Fibroblast of gingiva (primary cell): ENCODE measurements at regions not wholly inside any gene's neighbourhood (a gene's known extent, or its start where the extent isn't known, plus 50 kb on each side); places are given as distances from the start of the nearest gene placed in this dataset.
A peak's percentile ranks its signal among the peaks of the same experiment; 100 is the strongest.
"Not testable (repeated sequence)": the region's sequence is repeated elsewhere in the genome, so short reads cannot be mapped to it uniquely, and the experiment has no call there.

Experiments
- DNase-seq: peaks from one replicate; pipeline ENCODE4 v3.0.0-alpha.2; 2011; ENCODE audit warnings: low read depth

DNA sequence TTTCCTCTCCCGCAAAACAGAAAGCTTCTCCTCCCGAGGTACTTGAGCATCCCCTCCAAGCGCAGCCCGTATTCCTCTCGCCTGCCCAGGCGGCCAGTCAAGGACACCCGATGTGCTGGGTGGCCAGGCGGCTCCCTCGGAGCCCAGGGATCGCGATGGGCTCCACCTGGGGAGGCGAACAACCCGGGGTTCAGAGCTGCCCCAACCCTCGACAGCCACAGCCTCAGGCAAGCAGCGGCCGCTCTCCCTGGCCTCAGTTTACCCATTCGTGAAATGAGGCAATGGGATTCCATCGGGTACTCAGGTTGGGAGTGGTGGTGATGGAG lies 147.4 kb downstream of the CYP26A1 start:
- DNase-seq: no peak

DNA sequence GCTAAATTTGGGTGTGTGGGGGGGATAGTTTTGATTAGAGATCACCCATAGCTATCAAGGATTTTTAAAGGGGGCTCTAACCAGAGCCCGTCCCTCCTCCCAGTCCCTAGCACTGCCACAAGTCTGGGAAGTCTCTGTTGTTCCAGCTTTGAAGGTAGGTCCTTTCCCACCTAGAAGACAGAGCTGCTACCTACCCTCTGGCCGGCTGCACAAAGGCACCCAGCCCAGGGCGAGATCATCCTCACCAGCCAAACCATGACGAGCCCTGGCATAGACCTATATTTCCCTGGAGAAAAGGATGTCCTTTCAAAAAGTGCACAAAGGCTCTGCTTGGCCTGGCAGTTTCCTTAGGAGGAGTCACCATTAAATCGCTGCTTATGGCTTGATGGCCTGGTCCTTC lies 147.8 kb downstream of the CYP26A1 start:
- no peak for DNase-seq

DNA sequence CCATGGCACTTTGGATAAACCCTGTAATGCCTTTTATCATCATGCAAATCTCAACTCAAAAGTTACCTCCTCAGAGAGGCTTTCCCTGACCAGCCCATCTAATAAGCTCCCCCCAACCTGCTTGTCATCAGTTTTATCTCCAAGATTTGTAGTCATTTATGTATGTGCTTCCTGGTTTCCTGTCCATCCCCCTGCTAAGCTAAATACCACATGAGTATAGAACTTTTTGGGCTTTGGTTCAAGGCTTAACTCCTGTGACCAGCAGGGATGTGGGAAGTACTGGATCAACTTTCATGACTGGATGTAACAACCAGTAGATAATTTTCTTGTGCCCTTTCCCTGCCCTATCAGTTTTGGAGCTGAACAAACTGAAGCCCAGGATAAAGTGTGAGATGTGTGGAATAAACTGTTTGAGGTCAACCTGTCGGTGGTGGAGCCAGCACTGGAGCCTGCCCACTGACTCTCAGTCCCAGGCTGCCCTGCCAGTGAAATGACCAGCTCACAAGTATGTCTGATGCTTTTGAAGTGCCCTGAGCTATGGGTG lies 148.6 kb downstream of the CYP26A1 start:
- DNase-seq: no peak

DNA sequence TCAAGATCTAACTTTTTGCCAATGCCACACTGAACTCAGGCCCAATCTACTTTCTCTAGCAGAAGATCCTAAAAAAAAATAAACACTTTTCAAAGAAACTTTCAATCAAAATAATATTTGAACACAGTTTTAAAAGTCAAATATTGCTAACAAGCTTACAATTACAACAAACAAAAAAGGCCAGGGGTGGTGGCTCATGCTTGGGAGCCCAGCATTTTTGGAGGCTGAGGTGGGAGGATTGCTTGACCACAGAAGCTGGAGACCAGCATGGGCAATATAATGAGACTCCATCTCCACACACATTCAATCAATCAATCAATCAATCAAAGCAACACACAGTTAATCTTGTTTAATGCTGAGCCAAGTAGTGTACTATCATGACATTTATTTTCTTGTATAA lies 149.2 kb downstream of the CYP26A1 start:
- no peak for DNase-seq

DNA sequence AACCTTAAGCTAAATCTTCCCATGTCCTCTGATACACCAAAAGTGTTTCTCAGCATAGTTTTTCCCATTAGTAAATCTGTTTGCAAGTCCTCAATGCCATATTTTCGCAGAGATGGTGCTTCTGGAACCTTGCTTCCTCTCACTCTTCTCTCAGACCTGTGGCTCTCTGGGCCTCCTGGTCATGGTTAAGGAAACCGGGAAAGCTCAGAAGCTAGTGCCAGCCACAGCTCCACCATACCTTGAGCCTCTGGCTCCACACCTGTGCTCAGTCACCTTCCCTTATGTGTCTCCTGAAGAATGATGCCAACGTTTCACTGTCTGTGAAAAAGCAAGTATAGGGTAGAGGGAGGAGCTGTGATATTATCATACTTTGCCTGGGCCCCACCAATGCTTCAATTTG lies 149.6 kb downstream of the CYP26A1 start:
- no peak for DNase-seq

DNA sequence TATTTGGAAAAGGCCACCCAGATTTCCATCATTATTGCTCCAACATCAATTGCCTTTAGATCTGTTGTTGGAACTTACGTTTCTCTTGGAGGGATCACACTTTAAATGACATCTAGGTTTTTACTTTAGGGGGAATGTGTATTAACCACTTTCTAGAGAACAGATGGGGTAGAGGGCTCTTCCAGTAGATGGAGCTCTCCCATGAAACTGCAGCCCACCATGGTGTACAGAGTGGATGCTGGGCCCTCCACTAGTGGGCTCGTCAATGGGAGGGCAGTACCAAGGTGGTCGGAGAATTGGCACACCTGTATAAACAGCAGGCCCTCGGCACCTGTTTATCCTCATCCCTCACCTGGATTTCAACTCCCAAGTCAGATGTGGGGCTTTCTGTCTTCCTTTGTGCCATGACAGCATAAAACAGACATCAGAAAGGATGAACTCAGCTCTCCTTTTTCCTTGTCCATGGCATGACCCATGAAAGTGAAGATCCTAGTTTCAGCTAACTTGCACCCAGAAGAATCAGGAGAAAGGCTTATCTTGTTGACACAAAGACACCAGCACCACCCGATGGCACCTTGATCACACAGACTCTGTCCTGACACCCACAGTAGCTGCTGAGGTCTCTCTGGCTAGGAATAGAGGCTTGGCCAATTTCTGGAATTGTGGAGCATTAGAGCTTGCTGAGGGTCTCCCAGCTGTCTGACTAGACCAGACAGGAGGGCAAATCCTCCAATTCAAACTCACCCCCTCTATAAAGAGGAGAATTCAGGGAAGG lies 150.5 kb downstream of the CYP26A1 start:
- no peak for DNase-seq

DNA sequence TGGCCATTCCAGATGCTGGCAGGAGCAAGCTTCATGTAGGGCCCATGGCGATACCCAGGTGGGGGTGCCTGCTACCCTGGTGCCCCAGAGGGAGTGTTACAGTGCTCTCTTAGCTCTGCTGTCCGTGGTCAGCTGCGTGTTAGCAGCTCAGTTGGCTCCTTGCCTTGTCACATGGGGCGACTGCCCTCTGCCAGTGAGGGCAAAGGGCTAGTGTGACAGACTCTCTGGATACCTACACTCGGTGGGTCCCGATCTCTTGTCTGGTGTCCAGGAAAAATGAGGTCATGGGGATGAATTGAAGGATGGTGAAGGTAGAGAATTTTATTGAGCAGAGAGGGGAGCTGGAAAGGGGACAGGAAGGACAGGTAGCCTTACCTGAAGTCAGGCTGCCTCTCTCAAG lies 152.2 kb downstream of the CYP26A1 start:
- no peak for DNase-seq

DNA sequence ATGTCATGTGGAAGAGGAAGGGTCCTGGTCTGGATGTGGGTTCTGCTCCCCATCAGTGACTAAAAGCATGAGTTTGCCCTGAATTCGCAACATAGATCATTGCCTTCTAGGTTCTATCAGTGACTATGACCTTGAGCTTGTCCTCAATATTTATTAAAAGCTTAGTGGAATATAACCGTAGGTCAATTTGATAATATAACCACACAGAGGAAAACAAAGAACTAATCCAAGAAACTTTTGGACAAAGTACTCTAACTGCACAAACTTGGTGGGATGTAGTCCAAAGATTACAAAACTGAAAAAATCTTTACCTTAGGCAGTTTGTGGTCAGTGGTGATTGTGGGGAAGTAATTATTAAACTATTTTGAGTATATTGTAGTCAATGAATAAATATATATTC lies 152.9 kb downstream of the CYP26A1 start:
- DNase-seq: no peak

DNA sequence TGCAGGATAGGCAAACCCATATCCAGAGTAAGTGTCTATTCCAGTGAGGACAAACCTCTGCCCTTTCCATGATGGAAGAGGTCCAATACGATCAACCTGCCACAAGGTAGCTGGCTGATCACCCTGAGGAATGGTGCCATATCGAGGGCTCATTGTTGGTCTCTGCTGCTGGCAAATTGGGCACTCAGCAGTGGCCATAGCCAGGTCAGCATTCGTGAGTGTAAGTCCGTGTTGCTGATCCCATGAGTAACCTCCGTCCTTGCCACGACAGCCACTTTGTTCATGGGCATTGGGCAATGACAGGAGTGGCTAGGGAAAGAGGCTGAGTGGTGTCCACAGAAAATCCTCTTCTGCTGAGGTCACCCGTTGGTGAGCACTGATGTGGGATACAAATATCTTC lies 156.9 kb downstream of the CYP26A1 start:
- not testable (repeated sequence) for DNase-seq

DNA sequence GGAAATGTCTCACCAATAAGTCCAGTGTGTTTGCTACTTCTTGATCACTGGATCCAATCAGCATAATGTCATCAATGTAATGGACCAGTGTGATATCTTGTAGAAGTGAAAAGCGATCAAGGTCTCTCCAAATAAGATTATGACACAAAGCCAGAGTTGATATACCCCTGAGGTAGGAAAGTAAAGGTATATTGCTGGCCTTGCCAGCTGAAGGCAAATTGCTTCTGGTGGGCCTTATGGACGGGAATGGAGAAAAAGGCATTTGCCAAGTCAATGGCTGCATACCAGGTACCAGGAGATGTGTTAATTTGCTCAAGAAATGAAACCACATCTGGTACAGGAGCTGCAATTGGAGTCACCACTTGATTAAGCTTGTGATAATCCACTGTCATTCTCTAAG lies 158.5 kb downstream of the CYP26A1 start:
- not testable (repeated sequence) for DNase-seq

DNA sequence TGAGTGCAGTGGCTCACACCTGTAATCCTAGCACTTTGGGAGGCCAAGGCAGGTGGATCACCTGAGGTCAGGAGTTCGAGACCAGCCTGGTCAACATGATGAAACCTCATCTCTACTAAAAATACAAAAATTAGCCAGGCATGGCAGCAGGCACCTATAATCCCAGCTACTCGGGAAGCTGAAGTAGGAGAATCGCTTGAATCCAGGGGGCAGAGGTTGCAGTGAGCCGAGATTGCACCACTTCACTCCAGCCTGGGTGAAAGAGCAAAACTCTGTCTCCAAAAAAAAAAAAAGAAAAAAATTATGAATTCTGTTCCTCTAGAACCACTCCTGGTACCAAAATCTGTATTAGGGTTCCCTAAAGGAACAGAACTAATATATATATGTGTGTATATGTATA lies 161.2 kb downstream of the CYP26A1 start:
- not testable (repeated sequence) for DNase-seq

DNA sequence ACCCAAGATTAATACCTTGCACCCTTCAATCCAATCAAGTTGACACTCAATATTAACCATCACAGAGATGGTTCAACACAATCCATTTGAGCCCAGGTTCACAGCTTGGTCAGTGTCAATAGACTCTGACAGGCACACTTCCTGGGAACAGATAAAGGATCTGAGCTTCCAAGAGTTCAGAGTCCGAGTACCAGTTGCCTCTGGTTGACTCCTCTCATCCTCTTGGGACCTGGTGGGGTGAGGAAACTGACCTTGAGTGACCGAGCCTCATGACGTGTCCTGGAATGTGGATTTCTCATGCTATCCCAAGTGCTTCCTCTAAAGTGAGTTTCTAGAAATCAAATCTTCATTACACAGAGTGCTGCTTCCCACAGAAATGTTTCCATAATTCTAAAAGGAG lies 162.0 kb downstream of the CYP26A1 start:
- peak; percentile 67 for DNase-seq

DNA sequence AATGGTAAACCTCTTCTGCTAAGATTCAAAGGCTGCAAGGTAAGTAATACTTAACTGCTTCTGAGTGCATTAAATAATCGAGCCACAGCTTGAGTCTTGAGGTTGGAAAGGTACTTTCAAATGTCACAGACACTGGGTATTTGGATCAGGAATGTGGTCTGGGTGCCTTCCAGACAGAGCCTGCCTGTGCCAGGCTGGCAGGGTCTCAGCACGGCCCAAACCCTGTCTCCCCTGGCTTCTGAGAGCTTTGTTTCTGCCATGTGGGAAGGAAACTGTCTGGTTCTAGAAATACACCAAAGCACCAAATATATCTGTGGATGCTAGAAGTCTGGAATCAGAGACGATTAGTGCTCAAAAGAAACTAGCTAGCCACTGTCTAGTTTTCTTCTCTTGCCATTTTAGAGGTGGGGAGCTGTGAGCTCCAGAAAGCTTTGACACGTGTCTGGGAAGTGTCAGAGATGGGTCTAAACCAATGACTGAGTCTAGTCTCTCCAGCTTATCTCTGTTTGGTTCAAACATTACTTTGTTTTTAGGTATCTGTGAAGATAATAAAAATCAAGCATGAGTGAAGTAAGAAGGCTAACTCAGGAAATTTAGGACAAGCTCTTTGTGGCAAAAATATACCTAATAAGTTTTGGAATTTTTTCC lies 162.8 kb downstream of the CYP26A1 start:
- DNase-seq: no peak

DNA sequence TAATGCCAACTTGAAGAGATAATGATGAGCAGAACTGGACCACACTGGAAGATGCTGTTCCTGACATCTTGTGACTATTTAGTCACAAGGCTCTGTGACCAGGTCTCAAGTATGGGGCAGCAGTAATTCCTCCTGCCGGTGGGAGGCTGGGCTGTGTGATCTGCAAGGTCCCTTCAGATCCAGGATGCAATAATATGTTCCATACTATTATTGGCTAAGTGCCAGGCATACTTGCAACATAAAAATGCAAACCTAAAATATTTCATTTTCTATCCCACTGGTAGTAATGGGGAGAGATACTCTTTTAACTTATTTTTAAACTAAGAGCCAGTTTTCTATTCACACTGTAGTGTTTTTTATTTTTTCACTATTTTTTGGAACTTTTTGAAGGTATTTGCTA lies 171.5 kb downstream of the CYP26A1 start:
- no peak for DNase-seq

DNA sequence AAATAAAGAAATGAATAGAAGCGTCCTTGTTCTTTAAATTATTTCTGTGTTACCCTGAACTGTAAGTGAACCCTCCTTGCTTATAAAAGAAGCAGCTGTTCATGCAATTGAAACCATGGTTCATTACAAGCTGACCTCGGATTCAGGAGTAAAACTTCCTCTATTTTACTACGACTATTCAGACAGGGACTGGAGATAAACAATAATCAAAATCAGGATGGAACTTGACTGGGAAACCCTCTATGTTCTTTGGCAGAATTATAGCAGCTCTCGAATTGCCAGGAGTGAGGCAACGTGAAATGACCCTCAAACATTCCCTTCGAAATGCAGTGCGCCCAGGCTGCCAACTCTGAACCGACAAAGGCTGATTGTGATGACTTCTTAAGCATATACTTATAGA lies 172.1 kb downstream of the CYP26A1 start:
- no peak for DNase-seq

DNA sequence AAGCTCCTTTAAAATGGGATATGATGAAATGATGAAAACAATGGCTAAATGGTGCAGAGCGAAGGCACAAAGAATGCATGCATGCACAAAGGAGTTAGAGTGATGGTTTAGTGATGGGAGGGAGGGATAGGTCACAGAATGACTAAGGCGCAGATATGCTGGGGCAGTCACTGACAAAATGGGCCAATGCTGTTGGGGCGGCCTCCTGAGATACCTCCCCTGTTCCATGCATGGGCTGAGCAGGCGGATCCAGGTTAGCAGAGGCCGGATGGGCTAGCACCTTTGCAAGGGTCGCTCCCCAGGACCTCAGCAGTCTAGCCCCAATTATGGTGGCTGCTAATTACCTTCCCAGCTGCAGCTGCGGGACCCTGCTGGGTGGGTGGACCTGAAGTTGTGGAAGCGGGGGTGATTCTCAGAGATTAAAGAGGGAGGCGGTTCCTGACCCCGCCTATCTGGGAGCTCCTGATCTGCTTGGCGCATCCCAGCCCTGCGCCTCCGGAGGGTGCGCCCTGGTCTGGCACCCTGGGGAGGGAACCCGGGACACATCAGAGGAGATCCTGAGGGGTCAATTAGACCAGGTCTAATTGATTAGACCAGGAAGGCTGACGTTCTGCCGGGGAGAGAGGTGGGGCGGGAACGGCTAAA lies 175.0 kb downstream of the CYP26A1 start:
- no peak for DNase-seq

DNA sequence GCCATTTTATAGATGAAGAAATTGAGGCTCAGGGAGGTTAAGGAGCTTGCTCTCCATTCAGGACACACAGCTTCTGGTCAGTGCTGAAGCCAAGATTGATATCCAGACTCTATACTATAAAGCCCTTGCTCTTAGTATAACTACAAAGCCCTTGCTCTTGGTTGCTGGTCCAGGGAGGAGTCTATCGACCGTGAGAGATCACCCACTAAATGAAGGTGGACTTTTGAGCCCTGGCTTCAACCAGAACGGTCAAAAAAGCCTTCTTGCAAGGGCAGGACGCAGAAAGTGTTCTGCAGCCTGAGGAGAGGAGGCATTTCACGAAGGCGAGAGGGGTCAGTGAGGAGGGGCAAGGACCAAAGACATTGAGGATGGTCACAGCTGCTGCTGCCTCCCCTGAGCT lies 176.3 kb downstream of the CYP26A1 start:
- DNase-seq: no peak

DNA sequence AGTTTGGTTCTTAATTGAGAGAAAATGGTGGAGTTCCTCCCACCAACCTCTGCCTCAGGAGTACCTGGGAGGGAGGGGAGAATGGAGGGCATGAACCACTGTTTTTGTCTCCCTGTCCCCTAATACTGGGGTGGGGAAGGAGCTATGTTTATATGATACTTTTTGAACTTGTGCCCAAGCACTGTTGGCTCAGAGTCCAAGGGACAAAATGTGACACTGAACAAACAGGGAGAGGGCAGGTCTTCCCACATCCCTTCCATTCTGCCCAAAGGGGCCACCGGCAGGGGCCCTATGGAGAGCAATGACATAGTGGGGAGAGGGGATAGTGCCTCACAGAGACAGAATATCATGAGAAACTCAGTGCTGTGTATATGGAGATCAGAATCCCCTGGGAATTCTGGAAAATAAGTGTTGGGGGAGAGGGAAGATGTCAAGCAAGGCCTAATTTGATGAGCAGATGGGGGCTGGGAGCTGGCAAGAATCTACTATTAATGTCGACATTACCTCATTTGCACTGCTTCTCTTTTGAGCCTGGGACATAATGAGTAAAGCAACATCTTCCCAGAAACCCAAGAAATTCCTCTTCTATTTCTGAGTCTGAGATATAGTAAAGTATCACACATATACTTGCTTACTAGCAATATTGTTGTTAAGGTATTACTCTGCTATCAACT lies 180.6 kb downstream of the CYP26A1 start:
- DNase-seq: no peak

DNA sequence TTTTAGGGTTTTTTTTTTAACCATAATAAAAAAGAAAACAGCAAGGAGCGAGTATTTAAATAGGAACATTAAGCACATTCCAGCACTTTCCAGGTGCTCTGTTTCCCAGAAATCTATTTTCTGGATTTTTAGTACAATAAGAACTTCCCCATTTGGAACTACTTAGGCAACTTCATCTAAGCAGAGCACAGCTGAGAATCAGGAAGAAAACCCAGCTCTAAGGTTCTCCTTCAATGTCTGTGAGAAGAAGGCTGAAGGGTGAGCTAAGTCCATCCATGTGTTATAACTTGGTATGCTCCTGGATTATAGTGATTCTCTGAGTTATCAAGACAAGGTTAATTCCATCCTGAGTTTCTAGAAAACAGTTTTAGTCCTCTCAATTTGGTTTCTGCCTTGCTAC lies 181.9 kb downstream of the CYP26A1 start:
- no peak for DNase-seq
